Inflammatory macrophage (primary cell): ENCODE measurements at regions not wholly inside any gene's neighbourhood (a gene's known extent, or its start where the extent isn't known, plus 50 kb on each side); places are given as distances from the start of the nearest gene placed in this dataset.
"Not testable (repeated sequence)": the region's sequence is repeated elsewhere in the genome, so short reads cannot be mapped to it uniquely, and the experiment has no call there.

Experiments used
- DNase-seq, 2 donors: peaks; one replicate each; pipeline ENCODE4 v3.0.0-alpha.2; 2020 to 2022

- no peak for DNase-seq
Observed at GRCh38 chr5:107058803-107059202, 611.9 kb downstream of the EFNA5 start.

GRCh38 chr5:107058235-107058634 is 612.5 kb downstream of the EFNA5 start:
- DNase-seq, result no peak

- DNase-seq, result no peak
Observed at GRCh38 chr5:107056278-107056677, 614.5 kb downstream of the EFNA5 start.

GRCh38 chr5:107047048-107047447 is 623.7 kb downstream of the EFNA5 start:
- no peak for DNase-seq

GRCh38 chr5:107043665-107044064 is 627.1 kb downstream of the EFNA5 start:
- DNase-seq, result no peak

GRCh38 chr5:107040907-107041306 is 629.8 kb downstream of the EFNA5 start:
- no peak for DNase-seq

- no peak for DNase-seq
Observed at GRCh38 chr5:107032629-107033028, 638.1 kb downstream of the EFNA5 start.

GRCh38 chr5:107028938-107029337 is 641.8 kb downstream of the EFNA5 start:
- no peak for DNase-seq

GRCh38 chr5:107025712-107026497 is 644.8 kb downstream of the EFNA5 start:
- DNase-seq, result no peak

GRCh38 chr5:107023732-107024131 is 647.0 kb downstream of the EFNA5 start:
- no peak for DNase-seq

GRCh38 chr5:107021575-107021974 is 649.2 kb downstream of the EFNA5 start:
- no peak for DNase-seq

GRCh38 chr5:107020626-107021025 is 650.1 kb downstream of the EFNA5 start:
- DNase-seq, result peak in 1 of 2 donors; percentile 13

- DNase-seq, result no peak
Observed at GRCh38 chr5:107017616-107018015, 653.1 kb downstream of the EFNA5 start.

GRCh38 chr5:107012371-107012770 is 658.4 kb downstream of the EFNA5 start:
- DNase-seq, result no peak

- DNase-seq, result no peak
Observed at GRCh38 chr5:107011605-107012004, 659.1 kb downstream of the EFNA5 start.

- no peak for DNase-seq
Observed at GRCh38 chr5:107010060-107010459, 660.7 kb downstream of the EFNA5 start.

GRCh38 chr5:107005653-107006052 is 665.1 kb downstream of the EFNA5 start:
- no peak for DNase-seq

- no peak for DNase-seq
Observed at GRCh38 chr5:107005161-107005560, 665.6 kb downstream of the EFNA5 start.

- no peak for DNase-seq
Observed at GRCh38 chr5:107002115-107002514, 668.6 kb downstream of the EFNA5 start.

GRCh38 chr5:106999506-106999905 is 671.2 kb downstream of the EFNA5 start:
- DNase-seq, result not testable (repeated sequence)

GRCh38 chr5:106986006-106986405 is 684.7 kb downstream of the EFNA5 start:
- DNase-seq, result no peak

GRCh38 chr5:106985174-106985573 is 685.6 kb downstream of the EFNA5 start:
- DNase-seq, result no peak

GRCh38 chr5:106979178-106979577 is 691.6 kb downstream of the EFNA5 start:
- DNase-seq, result not testable (repeated sequence)

GRCh38 chr5:106978582-106979165 is 692.1 kb downstream of the EFNA5 start:
- not testable (repeated sequence) for DNase-seq
